PFSK-1 (cell line): ENCODE measurements at regions not wholly inside any gene's neighbourhood (a gene's known extent, or its start where the extent isn't known, plus 50 kb on each side); places are given as distances from the start of the nearest gene placed in this dataset.

Experiments used
- POLR2AphosphoS5 ChIP-seq: IDR thresholded peaks from 2 replicates; pipeline ENCODE4 v1.6.1; 2012; ENCODE audit warnings: low read depth, mild to moderate bottlenecking, control low read depth, low read length, moderate library complexity
- SIN3A ChIP-seq: IDR thresholded peaks from 2 replicates; pipeline ENCODE4 v1.6.1; 2012; ENCODE audit warnings: mild to moderate bottlenecking, low read length, moderate library complexity, borderline replicate concordance; ENCODE audit not compliant: insufficient read depth

GRCh38 chr1:201715351-201715750 lies 113.6 kb upstream of the IPO9 start:
- TF ChIP-seq POLR2AphosphoS5 (no peak), SIN3A (no peak)
